ENCODE measurements at regions not wholly inside any gene's neighbourhood (a gene's known extent, or its start where the extent isn't known, plus 50 kb on each side); places are given as distances from the start of the nearest gene placed in this dataset.
A peak's percentile ranks its signal among the peaks of the same experiment; 100 is the strongest.

GRCh38 chr11:82049199-82049598 is 684.5 kb downstream of the FAM181B start:
- in situ Hi-C loops (cut with HindIII; ENCODE audit: low sequenced_read_pairs) = no loop called here
- no peak for TF ChIP-seq CTCF (IDR thresholded peaks at IDR 0.05; ENCODE audit: low read depth, low read length)
- no peak for DNase-seq (ENCODE audit: low read depth, low spot score)
- no peak overlapping the region for H3K4me3 ChIP-seq (ENCODE audit: low read depth, low read length)

GRCh38 chr11:82047200-82047599 is 686.5 kb downstream of the FAM181B start:
- H3K4me3 ChIP-seq (ENCODE audit: low read depth, low read length) = no peak overlapping the region
- no peak for DNase-seq (ENCODE audit: low read depth, low spot score)
- in situ Hi-C loops (cut with HindIII; ENCODE audit: low sequenced_read_pairs) = no loop called here
- TF ChIP-seq CTCF (IDR thresholded peaks at IDR 0.05; ENCODE audit: low read depth, low read length) = no peak

- in situ Hi-C loops (cut with HindIII; ENCODE audit: low sequenced_read_pairs) = no loop called here
- TF ChIP-seq CTCF (IDR thresholded peaks at IDR 0.05; ENCODE audit: low read depth, low read length) = no peak
- H3K4me3 ChIP-seq (ENCODE audit: low read depth, low read length) = no peak overlapping the region
- DNase-seq (ENCODE audit: low read depth, low spot score) = peak; percentile 80
Measured at GRCh38 chr11:82046778-82047177, 686.9 kb downstream of the FAM181B start.

GRCh38 chr11:82045748-82046457 is 687.8 kb downstream of the FAM181B start:
- no peak for TF ChIP-seq CTCF (IDR thresholded peaks at IDR 0.05; ENCODE audit: low read depth, low read length)
- H3K4me3 ChIP-seq (ENCODE audit: low read depth, low read length) = no peak overlapping the region
- DNase-seq (ENCODE audit: low read depth, low spot score) = peak; percentile 26
- in situ Hi-C loops (cut with HindIII; ENCODE audit: low sequenced_read_pairs) = no loop called here

GRCh38 chr11:82043316-82043715 is 690.3 kb downstream of the FAM181B start:
- in situ Hi-C loops (cut with HindIII; ENCODE audit: low sequenced_read_pairs) = no loop called here
- no peak for TF ChIP-seq CTCF (IDR thresholded peaks at IDR 0.05; ENCODE audit: low read depth, low read length)
- peak; percentile 35 for DNase-seq (ENCODE audit: low read depth, low spot score)
- no peak overlapping the region for H3K4me3 ChIP-seq (ENCODE audit: low read depth, low read length)

GRCh38 chr11:82041764-82042163 is 691.9 kb downstream of the FAM181B start:
- no peak for DNase-seq (ENCODE audit: low read depth, low spot score)
- in situ Hi-C loops (cut with HindIII; ENCODE audit: low sequenced_read_pairs) = no loop called here
- H3K4me3 ChIP-seq (ENCODE audit: low read depth, low read length) = no peak overlapping the region
- TF ChIP-seq CTCF (IDR thresholded peaks at IDR 0.05; ENCODE audit: low read depth, low read length) = no peak
